Retinal pigment epithelial cell (primary cell): ENCODE measurements at regions not wholly inside any gene's neighbourhood (a gene's known extent, or its start where the extent isn't known, plus 50 kb on each side); places are given as distances from the start of the nearest gene placed in this dataset.

Source experiments
- DNase-seq: peaks from one replicate; pipeline ENCODE4 v3.0.0-alpha.2; 2010; ENCODE audit warnings: low read depth
- H3K4me3 ChIP-seq: 2 replicates; pipeline ENCODE4 v1.5.1; 2011; ENCODE audit warnings: mild to moderate bottlenecking, low read length, control low read depth, moderate library complexity
- TF ChIP-seq, protein P1 (sequence below): conservative IDR thresholded peaks from 2 replicates; pipeline ENCODE4 v1.5.1; 2011; ENCODE audit warnings: low read depth, low read length, control low read depth, inconsistent platforms

GRCh38 chr7:67525588-67525987 lies 529.0 kb downstream of the TYW1 start:
- H3K4me3 ChIP-seq: no peak overlapping the region
- DNase-seq: no peak
- TF ChIP-seq, protein P1, sequence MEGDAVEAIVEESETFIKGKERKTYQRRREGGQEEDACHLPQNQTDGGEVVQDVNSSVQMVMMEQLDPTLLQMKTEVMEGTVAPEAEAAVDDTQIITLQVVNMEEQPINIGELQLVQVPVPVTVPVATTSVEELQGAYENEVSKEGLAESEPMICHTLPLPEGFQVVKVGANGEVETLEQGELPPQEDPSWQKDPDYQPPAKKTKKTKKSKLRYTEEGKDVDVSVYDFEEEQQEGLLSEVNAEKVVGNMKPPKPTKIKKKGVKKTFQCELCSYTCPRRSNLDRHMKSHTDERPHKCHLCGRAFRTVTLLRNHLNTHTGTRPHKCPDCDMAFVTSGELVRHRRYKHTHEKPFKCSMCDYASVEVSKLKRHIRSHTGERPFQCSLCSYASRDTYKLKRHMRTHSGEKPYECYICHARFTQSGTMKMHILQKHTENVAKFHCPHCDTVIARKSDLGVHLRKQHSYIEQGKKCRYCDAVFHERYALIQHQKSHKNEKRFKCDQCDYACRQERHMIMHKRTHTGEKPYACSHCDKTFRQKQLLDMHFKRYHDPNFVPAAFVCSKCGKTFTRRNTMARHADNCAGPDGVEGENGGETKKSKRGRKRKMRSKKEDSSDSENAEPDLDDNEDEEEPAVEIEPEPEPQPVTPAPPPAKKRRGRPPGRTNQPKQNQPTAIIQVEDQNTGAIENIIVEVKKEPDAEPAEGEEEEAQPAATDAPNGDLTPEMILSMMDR: no peak

DNA sequence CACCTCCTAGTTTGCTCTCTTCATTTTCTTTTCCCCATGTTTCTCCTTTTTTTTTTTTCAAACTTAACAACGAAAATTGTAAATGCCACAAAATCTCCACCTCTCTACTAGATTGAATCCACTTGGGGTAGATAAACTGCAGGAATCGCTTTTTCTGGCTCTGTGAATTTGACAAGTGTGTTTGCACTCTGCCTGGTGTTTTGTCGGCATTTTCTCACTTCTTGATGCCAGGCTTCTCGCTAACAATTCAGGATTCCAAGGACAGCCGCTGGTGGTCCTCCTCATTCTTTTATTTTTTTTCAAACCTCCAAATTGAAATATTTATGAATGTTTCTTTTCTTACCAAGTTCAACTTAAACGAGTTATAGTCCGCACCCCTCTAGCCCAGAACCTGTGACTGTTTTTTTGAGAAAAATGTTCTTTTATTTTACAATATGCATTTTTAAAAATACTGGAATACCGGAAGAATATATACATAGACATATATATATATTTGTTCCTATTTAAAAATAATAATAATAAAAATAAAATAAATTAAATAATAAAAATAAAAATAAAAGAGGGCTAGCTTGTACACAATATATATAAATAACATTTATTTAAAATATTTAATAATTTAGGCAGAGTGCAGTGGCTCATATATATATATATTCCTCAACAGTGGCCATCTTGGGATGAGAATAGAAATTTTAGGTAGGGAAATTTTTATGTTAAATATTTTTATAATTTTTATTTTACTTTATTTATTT lies 538.8 kb downstream of the TYW1 start:
- TF ChIP-seq, protein P1: no peak
- no peak overlapping the region for H3K4me3 ChIP-seq
- DNase-seq: no peak

DNA sequence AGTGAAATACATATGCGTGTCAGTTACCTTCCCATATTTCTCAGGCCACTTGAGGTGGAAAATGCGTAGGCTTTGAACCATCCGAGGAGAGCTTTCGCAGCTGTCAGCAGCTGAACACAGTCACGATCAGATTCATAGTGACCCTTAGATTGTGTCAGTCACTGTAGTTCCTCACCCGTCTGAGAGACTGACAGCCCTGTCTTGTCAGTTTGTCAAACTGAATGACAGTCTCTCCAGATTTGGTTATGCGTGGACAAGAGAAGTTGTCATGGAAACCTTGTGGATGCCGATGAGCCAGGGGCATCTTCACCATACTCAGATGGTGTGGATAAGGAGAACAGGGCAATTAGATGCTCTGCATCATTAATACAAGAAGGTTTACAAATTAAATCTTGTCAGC lies 546.3 kb downstream of the TYW1 start:
- DNase-seq: no peak
- no peak overlapping the region for H3K4me3 ChIP-seq
- TF ChIP-seq, protein P1: no peak

DNA sequence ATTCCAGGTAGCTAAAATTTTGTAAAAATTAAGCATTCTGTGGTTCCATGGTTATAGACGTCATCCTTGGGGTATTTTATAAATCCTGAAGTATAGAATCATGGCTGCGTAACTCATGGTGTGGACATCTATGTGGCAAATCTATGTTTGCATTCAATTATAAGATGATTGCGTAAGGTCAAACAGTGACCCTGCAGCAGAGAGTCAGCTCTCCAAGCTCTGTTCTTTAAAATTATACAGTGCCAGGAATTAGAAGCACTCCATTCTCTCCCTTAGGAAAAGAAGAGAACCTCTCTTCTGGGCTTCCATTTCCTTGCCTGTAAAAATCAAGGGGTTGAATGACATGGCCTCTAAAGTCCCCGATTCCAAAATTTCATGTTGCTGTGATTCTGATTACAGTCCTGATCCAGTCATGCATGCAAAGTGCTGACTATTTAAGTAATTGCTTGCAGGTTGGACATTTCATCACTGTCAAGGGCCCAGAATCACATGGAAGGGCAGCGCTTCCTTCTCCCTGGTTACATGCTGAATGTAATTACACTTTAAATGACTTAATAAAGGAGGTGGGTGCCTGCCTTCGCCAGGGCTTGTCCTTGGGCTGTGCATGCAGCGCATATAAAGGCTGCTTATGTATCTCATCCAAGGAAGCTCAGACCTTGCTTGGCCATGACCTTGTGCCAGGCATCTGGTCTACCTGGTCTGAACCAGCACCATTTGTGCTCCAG lies 550.7 kb downstream of the TYW1 start:
- TF ChIP-seq, protein P1: no peak
- no peak overlapping the region for H3K4me3 ChIP-seq
- DNase-seq: no peak

- no peak overlapping the region for H3K4me3 ChIP-seq
- DNase-seq: no peak
- TF ChIP-seq, protein P1: no peak
Measured at GRCh38 chr7:67549126-67549525, 552.5 kb downstream of the TYW1 start.

DNA sequence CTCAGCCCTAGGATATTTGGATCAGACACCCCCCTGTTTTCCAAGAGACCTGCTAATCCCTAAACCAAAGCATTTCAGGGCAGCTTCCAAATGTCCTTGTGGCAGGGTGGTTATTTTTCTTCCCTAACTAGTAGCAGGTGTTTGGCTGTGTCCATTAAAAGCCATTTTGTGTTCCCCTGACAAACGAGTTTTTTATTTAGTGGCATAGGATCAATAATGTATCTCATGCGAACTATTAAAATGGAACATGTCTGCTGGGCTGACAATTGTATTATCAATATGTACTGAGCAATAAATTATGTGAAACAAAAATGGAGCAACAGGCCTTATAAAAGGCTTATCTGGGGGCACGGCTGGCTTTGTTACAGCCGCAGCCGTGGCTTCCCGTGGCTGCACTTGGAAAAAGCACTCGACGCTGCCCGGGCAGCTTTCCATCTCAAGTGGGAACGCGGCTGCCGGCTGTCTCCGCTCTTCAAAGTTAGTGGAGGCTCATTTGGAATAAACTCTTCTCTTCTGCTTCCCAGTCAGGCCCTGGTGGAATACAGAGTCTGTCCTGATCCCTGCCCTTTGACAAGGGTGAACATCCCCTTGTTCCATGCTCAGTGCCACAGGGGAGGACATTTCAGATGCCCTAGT lies 554.3 kb downstream of the TYW1 start:
- H3K4me3 ChIP-seq: no peak overlapping the region
- no peak for DNase-seq
- TF ChIP-seq, protein P1: no peak
